ENCODE measurements at regions not wholly inside any gene's neighbourhood (a gene's known extent, or its start where the extent isn't known, plus 50 kb on each side); places are given as distances from the start of the nearest gene placed in this dataset.

DNA sequence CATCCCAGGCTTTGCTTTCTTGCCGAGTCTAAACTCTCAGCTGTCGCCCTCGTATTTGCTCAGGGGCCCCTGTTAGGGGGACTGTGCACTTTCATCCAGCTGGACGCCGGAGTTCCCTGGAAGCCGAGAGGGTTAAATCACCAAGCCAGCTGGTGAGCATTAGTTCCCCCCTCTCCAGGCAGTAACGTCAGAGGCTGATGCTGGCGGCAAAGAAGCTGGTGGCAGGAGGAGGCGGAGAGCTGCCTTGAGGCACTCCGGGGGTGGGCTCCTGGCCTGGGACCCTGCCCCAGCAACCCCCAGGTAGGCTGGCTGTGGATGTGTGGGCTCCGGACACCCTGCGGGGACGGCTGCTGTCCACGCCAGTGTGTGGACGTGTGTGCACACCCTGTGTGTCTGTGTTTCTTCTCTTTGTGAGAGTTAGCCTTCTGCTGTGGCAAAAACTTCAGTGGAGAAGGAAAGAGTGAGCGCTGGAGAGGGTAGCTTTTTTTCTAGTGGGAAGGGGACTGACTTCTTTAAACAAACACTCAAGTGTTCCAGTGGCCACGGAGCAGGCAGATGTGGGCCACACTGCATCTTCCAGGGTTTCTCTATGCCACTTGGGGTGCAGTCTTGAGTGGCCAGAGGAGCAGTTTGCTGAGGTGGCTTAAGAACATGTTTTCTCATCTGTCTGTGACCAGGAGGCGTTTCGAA, 84.7 kb downstream of the GLI2 start:
- Histone ChIP-seq H3K36me3 (ENCODE audit: control insufficient read depth, insufficient read depth, low read length) (peaks cover 3% of the 10 kb centered on the region; the same call in 1 of the 2 replicates), H3K4me3 (ENCODE audit: low read depth, low read length) (peak overlapping the region; percentile 24), H3K27me3 (ENCODE audit: control insufficient read depth, insufficient read depth, low read length) (no peaks in the 10 kb centered on the region)
- ChIA-PET CTCF (interaction anchor here (0.7 to 1.3 kb wide), 3 partner anchors 10 to 85 kb away, joined by 3 to 4 read pairs (median 3); partner anchors contain the start of gene GLI2), POLR2A (no interaction called here)
- TF ChIP-seq, protein P1, sequence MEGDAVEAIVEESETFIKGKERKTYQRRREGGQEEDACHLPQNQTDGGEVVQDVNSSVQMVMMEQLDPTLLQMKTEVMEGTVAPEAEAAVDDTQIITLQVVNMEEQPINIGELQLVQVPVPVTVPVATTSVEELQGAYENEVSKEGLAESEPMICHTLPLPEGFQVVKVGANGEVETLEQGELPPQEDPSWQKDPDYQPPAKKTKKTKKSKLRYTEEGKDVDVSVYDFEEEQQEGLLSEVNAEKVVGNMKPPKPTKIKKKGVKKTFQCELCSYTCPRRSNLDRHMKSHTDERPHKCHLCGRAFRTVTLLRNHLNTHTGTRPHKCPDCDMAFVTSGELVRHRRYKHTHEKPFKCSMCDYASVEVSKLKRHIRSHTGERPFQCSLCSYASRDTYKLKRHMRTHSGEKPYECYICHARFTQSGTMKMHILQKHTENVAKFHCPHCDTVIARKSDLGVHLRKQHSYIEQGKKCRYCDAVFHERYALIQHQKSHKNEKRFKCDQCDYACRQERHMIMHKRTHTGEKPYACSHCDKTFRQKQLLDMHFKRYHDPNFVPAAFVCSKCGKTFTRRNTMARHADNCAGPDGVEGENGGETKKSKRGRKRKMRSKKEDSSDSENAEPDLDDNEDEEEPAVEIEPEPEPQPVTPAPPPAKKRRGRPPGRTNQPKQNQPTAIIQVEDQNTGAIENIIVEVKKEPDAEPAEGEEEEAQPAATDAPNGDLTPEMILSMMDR (IDR thresholded peaks at IDR 0.05; ENCODE audit: insufficient read depth, low read depth, low read length): no peak
- DNase-seq (ENCODE audit: low read depth): no peak

DNA sequence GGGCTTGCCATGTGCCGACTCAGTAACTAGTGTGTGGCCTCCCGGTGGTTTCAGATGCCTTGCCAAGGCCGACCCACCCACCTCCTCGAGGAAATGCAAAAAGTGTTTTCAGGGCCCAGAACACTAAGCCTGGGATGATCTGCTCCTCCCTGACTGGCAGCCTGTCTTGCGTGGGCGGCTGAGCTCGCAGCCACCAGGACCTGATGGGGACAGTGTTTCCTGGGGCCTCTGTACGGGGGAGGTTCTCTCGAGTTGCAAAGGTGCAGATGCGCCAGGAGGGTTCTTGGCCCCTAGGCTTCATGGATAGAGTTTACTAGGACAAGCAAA, 85.2 kb downstream of the GLI2 start:
- DNase-seq (ENCODE audit: low read depth): peak; percentile 40
- Histone ChIP-seq H3K36me3 (ENCODE audit: control insufficient read depth, insufficient read depth, low read length) (peaks cover 3% of the 10 kb centered on the region; the same call in 1 of the 2 replicates), H3K27me3 (ENCODE audit: control insufficient read depth, insufficient read depth, low read length) (no peaks in the 10 kb centered on the region), H3K4me3 (ENCODE audit: low read depth, low read length) (no peak overlapping the region)
- TF ChIP-seq, protein P1 (IDR thresholded peaks at IDR 0.05; ENCODE audit: insufficient read depth, low read depth, low read length): no peak
- CTCF ChIA-PET: interaction anchor here (1.3 kb wide), 1 partner anchor 23 kb away, joined by 3 read pairs; no protein-coding TSS in a partner anchor
- POLR2A ChIA-PET: no interaction called here

GRCh38 chr2:120821446-120822160, 85.9 kb downstream of the GLI2 start:
- ChIA-PET CTCF (interaction anchor here (0.8 to 1.3 kb wide), 2 partner anchors 22 to 44 kb away, joined by 3 read pairs; no protein-coding TSS in a partner anchor), POLR2A (no interaction called here)
- TF ChIP-seq, protein P1 (IDR thresholded peaks at IDR 0.05; ENCODE audit: insufficient read depth, low read depth, low read length): no peak
- Histone ChIP-seq H3K4me3 (ENCODE audit: low read depth, low read length) (no peak overlapping the region), H3K27me3 (ENCODE audit: control insufficient read depth, insufficient read depth, low read length) (no peaks in the 10 kb centered on the region), H3K36me3 (ENCODE audit: control insufficient read depth, insufficient read depth, low read length) (peaks cover 3% of the 10 kb centered on the region; the same call in 1 of the 2 replicates)
- DNase-seq (ENCODE audit: low read depth): no peak

GRCh38 chr2:120822933-120823332, 87.3 kb downstream of the GLI2 start:
- CTCF ChIA-PET: no interaction called here

GRCh38 chr2:120823551-120823950, 87.9 kb downstream of the GLI2 start:
- Histone ChIP-seq H3K4me3 (ENCODE audit: low read depth, low read length) (no peak overlapping the region), H3K27me3 (ENCODE audit: control insufficient read depth, insufficient read depth, low read length) (no peaks in the 10 kb centered on the region), H3K36me3 (ENCODE audit: control insufficient read depth, insufficient read depth, low read length) (no peaks in the 10 kb centered on the region)
- no peak for DNase-seq (ENCODE audit: low read depth)
- POLR2A ChIA-PET: no interaction called here
- TF ChIP-seq, protein P1 (IDR thresholded peaks at IDR 0.05; ENCODE audit: insufficient read depth, low read depth, low read length): no peak
- CTCF ChIA-PET: interaction anchor here (0.7 kb wide), 1 partner anchor 54 kb away, joined by 3 read pairs; no protein-coding TSS in a partner anchor

More at GRCh38 chr2:120822933-120823332, 87.3 kb downstream of the GLI2 start:
- no peaks in the 10 kb centered on the region for H3K36me3 ChIP-seq (ENCODE audit: control insufficient read depth, insufficient read depth, low read length)
- TF ChIP-seq, protein P1 (IDR thresholded peaks at IDR 0.05; ENCODE audit: insufficient read depth, low read depth, low read length): no peak
- no peak for DNase-seq (ENCODE audit: low read depth)
- H3K27me3 ChIP-seq (ENCODE audit: control insufficient read depth, insufficient read depth, low read length): no peaks in the 10 kb centered on the region
- no peak overlapping the region for H3K4me3 ChIP-seq (ENCODE audit: low read depth, low read length)
- POLR2A ChIA-PET: no interaction called here

All from BJ (cell line).